ENCODE measurements at regions not wholly inside any gene's neighbourhood (a gene's known extent, or its start where the extent isn't known, plus 50 kb on each side); places are given as distances from the start of the nearest gene placed in this dataset.

DNA sequence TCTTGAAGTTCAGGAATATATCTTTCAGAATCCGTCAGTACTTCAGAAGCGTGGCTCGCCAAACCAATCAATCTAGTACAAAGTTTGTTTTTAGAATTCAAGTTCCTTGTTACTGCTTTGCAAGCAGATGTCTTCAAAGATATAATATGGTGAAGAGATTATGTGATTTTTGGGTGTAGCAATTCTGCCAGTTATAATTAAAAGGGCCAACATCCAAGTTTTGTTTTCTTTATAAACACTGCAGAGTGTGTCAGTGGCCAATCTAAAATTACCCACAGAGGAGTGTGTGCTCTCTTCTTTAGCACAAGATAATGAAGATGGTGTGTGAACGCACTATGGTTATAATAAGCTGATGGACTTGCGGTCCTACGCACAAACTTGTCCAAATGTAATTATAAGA, 493.6 kb upstream of the MDFIC2 start:
- peaks cover 3% of the 10 kb centered on the region for H3K4me1 Mint-ChIP-seq (ENCODE audit: unreplicated experiment)
- H3K4me3 Mint-ChIP-seq (ENCODE audit: unreplicated experiment): no peak overlapping the region
- no peaks in the 10 kb centered on the region for H3K9me3 Mint-ChIP-seq (ENCODE audit: unreplicated experiment)
- no peaks in the 10 kb centered on the region for H3K36me3 Mint-ChIP-seq (ENCODE audit: low read depth, unreplicated experiment)
- TF ChIP-seq, protein P1, sequence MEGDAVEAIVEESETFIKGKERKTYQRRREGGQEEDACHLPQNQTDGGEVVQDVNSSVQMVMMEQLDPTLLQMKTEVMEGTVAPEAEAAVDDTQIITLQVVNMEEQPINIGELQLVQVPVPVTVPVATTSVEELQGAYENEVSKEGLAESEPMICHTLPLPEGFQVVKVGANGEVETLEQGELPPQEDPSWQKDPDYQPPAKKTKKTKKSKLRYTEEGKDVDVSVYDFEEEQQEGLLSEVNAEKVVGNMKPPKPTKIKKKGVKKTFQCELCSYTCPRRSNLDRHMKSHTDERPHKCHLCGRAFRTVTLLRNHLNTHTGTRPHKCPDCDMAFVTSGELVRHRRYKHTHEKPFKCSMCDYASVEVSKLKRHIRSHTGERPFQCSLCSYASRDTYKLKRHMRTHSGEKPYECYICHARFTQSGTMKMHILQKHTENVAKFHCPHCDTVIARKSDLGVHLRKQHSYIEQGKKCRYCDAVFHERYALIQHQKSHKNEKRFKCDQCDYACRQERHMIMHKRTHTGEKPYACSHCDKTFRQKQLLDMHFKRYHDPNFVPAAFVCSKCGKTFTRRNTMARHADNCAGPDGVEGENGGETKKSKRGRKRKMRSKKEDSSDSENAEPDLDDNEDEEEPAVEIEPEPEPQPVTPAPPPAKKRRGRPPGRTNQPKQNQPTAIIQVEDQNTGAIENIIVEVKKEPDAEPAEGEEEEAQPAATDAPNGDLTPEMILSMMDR (IDR thresholded peaks at IDR 0.05; ENCODE audit: unreplicated experiment): no peak
- no peak for DNase-seq (ENCODE audit: low spot score)
- H3K27me3 Mint-ChIP-seq (ENCODE audit: unreplicated experiment): no peaks in the 10 kb centered on the region
- no peak overlapping the region for H3K27ac Mint-ChIP-seq (ENCODE audit: unreplicated experiment)

DNA sequence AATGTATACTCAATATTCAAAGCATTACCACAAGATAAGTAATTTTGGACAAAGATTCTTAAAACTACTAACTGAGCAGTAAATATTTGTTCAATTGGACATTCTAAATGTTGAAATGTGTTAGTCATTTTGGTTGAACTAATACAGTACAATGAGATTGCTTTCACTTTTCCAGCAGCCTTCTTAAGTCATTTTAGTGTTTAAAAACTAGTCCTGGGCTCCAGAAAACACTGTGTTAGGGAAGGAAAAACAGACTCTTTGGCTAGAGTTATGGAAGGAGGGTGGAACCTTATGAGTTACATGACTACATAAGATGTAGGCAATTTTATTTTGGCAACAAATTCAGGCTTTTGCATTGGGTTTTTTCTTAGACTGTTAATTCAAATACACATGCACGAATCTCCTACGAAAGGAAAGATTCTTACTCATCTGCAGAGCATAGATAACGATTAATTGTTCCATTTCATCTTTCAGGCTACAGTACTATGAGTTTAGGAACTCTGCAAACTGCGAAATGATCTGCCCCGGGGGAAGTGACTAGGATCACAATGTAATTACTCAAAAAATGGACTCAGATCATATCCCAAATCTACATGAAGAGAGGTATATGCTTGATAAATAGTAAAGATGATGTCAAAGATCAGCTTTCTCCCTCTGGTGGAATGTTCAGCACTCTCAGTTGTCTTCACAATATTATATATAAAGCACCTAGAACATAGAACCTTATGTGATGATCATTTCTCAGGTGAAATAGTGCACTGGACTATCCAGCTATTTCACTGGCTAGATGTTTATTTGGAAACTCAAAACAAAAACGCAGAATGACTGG, 492.8 kb upstream of the MDFIC2 start:
- no peak overlapping the region for H3K27ac Mint-ChIP-seq (ENCODE audit: unreplicated experiment)
- H3K4me1 Mint-ChIP-seq (ENCODE audit: unreplicated experiment): peaks cover 5% of the 10 kb centered on the region
- H3K36me3 Mint-ChIP-seq (ENCODE audit: low read depth, unreplicated experiment): no peaks in the 10 kb centered on the region
- no peaks in the 10 kb centered on the region for H3K27me3 Mint-ChIP-seq (ENCODE audit: unreplicated experiment)
- TF ChIP-seq, protein P1 (IDR thresholded peaks at IDR 0.05; ENCODE audit: unreplicated experiment): no peak
- no peak for DNase-seq (ENCODE audit: low spot score)
- no peak overlapping the region for H3K4me3 Mint-ChIP-seq (ENCODE audit: unreplicated experiment)
- H3K9me3 Mint-ChIP-seq (ENCODE audit: unreplicated experiment): no peaks in the 10 kb centered on the region

- no peaks in the 10 kb centered on the region for H3K27me3 Mint-ChIP-seq (ENCODE audit: unreplicated experiment)
Observed at GRCh38 chr3:70803891-70804290, 491.5 kb upstream of the MDFIC2 start.

DNA sequence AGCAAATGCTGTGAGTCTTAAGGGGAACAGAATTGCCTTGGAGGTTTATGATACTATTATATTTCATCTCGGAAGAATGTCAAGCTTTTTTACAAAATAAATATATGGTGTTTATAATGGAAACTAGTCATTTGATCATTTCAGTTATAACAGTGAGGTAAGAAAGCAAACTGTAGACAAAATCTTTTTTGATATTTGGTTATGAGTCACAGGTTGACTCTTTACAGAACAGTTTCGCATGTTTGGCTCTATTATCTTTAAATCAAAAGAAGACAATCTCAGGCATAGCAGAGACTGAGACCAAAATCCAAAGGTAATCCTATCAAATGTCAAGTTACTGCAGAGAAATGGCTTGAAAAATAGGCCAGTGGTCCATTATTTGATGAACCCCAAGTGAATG, 490.9 kb upstream of the MDFIC2 start:
- Mint-ChIP-seq H3K9me3 (ENCODE audit: unreplicated experiment) (no peaks in the 10 kb centered on the region), H3K4me1 (ENCODE audit: unreplicated experiment) (peaks cover 5% of the 10 kb centered on the region), H3K27me3 (ENCODE audit: unreplicated experiment) (no peaks in the 10 kb centered on the region), H3K36me3 (ENCODE audit: low read depth, unreplicated experiment) (no peaks in the 10 kb centered on the region), H3K4me3 (ENCODE audit: unreplicated experiment) (no peak overlapping the region), H3K27ac (ENCODE audit: unreplicated experiment) (no peak overlapping the region)
- DNase-seq (ENCODE audit: low spot score): no peak
- TF ChIP-seq, protein P1 (IDR thresholded peaks at IDR 0.05; ENCODE audit: unreplicated experiment): no peak

More at GRCh38 chr3:70803891-70804290, 491.5 kb upstream of the MDFIC2 start:
- TF ChIP-seq, protein P1 (IDR thresholded peaks at IDR 0.05; ENCODE audit: unreplicated experiment): no peak
- Mint-ChIP-seq H3K9me3 (ENCODE audit: unreplicated experiment) (no peaks in the 10 kb centered on the region), H3K4me3 (ENCODE audit: unreplicated experiment) (no peak overlapping the region), H3K27ac (ENCODE audit: unreplicated experiment) (no peak overlapping the region), H3K4me1 (ENCODE audit: unreplicated experiment) (peaks cover 5% of the 10 kb centered on the region), H3K36me3 (ENCODE audit: low read depth, unreplicated experiment) (no peaks in the 10 kb centered on the region)
- no peak for DNase-seq (ENCODE audit: low spot score)

DNA sequence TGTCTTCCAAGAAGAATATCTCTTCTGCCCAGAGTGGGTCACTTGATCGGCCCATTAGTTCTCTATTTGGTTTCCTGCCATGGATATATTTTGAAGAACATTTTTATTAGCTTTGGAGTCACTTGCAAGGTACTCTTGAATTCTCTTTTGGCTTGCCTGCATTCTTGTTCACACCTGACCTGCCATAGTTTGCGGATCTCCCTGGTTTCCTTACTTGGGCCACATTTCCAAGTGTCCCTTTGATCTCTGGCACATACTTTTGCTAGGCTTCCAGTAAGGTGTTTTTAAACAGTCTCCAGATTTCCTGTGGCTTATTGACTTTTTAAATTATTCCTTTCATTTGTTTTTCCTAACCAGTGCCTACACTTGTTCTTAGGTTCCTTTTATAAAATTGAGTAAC, 488.5 kb upstream of the MDFIC2 start:
- TF ChIP-seq, protein P1 (IDR thresholded peaks at IDR 0.05; ENCODE audit: unreplicated experiment): no peak
- Mint-ChIP-seq H3K27ac (ENCODE audit: unreplicated experiment) (no peak overlapping the region), H3K4me1 (ENCODE audit: unreplicated experiment) (peaks cover 5% of the 10 kb centered on the region), H3K36me3 (ENCODE audit: low read depth, unreplicated experiment) (no peaks in the 10 kb centered on the region), H3K9me3 (ENCODE audit: unreplicated experiment) (no peaks in the 10 kb centered on the region), H3K4me3 (ENCODE audit: unreplicated experiment) (no peak overlapping the region), H3K27me3 (ENCODE audit: unreplicated experiment) (peaks cover 1% of the 10 kb centered on the region)
- no peak for DNase-seq (ENCODE audit: low spot score)

All from endothelial cell (in vitro differentiated cells).